GM21367 (cell line): ENCODE measurements at regions not wholly inside any gene's neighbourhood (a gene's known extent, or its start where the extent isn't known, plus 50 kb on each side); places are given as distances from the start of the nearest gene placed in this dataset.
"Not testable (repeated sequence)": the region's sequence is repeated elsewhere in the genome, so short reads cannot be mapped to it uniquely, and the experiment has no call there.

ENCODE experiments used
- ATAC-seq: cut with Tn5 transposase; IDR thresholded peaks from one replicate; pipeline ENCODE4 v1.9.1; 2021; ENCODE audit not compliant: unreplicated experiment

GRCh38 chr1:206404309-206405027 is 65.8 kb upstream of the IKBKE start:
- ATAC-seq = not testable (repeated sequence)

- not testable (repeated sequence) for ATAC-seq
These were observed 65.0 kb upstream of the IKBKE start for GRCh38 chr1:206405282-206405681.

- ATAC-seq = not testable (repeated sequence)
These were observed 61.6 kb upstream of the IKBKE start for GRCh38 chr1:206408371-206409288.

- ATAC-seq = no peak
These were observed 59.0 kb upstream of the IKBKE start for GRCh38 chr1:206411321-206411720.

- no peak for ATAC-seq
These were observed 54.3 kb upstream of the IKBKE start for GRCh38 chr1:206415942-206416341.

GRCh38 chr1:206417774-206418614 is 52.3 kb upstream of the IKBKE start:
- ATAC-seq = no peak

GRCh38 chr1:206419250-206419649 is 51.0 kb upstream of the IKBKE start:
- no peak for ATAC-seq

DNA sequence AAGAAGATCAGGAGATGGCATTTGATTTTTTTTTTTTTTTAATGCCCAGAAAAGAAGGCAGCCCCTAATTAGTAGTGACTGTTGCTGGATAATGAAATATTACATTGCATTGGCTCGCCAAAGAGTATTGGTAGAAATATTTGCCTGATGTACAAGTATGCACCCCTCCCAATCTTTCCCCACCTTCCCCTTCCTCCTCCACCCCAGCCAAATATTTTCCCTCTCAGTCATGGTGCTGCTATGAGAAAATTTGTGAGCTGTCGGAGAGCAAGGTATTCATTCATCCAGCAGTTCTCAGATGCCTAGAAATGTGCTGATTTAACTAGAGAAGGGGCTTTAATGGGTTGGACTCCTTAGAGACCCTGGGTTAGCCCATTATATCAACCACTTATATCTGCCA is 50.5 kb upstream of the IKBKE start:
- no peak for ATAC-seq

GRCh38 chr1:206420471-206420870 is 49.8 kb upstream of the IKBKE start:
- ATAC-seq = no peak
